ENCODE measurements at regions not wholly inside any gene's neighbourhood (a gene's known extent, or its start where the extent isn't known, plus 50 kb on each side); places are given as distances from the start of the nearest gene placed in this dataset.
"Not testable (repeated sequence)": the region's sequence is repeated elsewhere in the genome, so short reads cannot be mapped to it uniquely, and the experiment has no call there.

GRCh38 chr12:88833641-88834116 is 253.4 kb upstream of the KITLG start:
- no peak for DNase-seq (ENCODE audit: low read depth in 2 of 2)

GRCh38 chr12:88828537-88828936 is 248.3 kb upstream of the KITLG start:
- not testable (repeated sequence) for DNase-seq (ENCODE audit: low read depth in 2 of 2)

GRCh38 chr12:88820012-88820411 is 239.7 kb upstream of the KITLG start:
- DNase-seq (ENCODE audit: low read depth in 2 of 2), result no peak

DNA sequence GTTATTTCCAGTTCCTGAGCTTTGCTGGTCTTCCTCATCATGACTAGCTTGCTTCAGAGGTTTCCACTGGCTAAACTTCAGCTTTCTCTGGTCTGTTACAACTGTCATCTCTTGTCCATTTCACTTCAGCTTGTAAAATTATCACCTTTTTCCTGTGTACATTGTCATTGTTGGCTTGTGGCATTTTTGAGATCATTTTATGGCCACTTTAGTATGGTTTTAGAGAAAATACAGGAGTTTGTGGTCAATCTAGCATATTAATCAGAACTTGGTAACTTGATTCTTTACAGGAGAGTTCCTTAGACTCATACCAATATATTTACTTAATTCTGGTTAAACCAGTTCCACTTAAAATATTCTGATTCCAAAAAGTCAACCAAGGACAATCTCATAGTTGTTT is 235.9 kb upstream of the KITLG start:
- no peak for DNase-seq (ENCODE audit: low read depth in 2 of 2)

- DNase-seq (ENCODE audit: low read depth in 2 of 2), result no peak
These were observed 234.5 kb upstream of the KITLG start for GRCh38 chr12:88814779-88815178.

- no peak for DNase-seq (ENCODE audit: low read depth in 2 of 2)
These were observed 232.3 kb upstream of the KITLG start for GRCh38 chr12:88812610-88813009.

- no peak for DNase-seq (ENCODE audit: low read depth in 2 of 2)
These were observed 230.5 kb upstream of the KITLG start for GRCh38 chr12:88810806-88811205.

DNA sequence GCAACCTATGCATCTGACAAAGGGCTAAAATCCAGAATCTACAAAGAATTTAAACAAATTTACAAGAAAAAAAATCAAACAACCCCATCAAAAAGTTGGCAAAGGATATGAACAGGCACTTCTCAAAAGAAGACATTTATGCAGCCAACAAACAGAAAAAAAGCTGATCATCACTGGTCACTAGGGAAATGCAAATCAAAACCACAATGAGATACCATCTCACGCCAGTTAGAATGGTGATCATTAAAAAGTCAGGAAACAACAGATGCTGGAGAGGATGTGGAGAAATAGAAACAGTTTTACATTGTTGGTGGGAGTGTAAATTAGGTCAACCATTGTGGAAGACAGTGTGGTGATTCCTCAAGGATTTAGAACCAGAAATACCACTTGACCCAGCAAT is 229.6 kb upstream of the KITLG start:
- not testable (repeated sequence) for DNase-seq (ENCODE audit: low read depth in 2 of 2)

GRCh38 chr12:88805692-88806091 is 225.4 kb upstream of the KITLG start:
- no peak for DNase-seq (ENCODE audit: low read depth in 2 of 2)

DNA sequence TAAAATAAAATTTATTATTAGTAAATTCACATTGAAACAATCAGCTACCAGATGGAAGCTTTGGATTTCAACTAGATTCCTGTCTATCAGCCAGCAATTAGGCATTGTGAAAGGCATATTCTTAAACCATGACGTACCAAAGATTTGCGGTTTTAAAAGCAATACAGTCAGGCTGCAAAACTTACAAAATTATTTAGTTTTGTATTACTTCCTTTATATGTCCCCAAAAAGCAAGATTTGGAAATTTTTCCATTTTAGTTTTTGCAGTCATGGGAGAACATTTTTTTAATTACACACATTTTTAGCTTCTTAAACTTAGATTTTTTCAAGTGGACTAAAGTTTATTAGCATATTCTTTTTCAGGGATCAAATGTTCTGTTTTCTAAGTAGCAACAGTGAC is 225.0 kb upstream of the KITLG start:
- DNase-seq (ENCODE audit: low read depth in 2 of 2), result no peak

GRCh38 chr12:88802096-88802706 is 221.9 kb upstream of the KITLG start:
- DNase-seq (ENCODE audit: low read depth in 2 of 2), result no peak

GRCh38 chr12:88801227-88802095 is 221.2 kb upstream of the KITLG start:
- no peak for DNase-seq (ENCODE audit: low read depth in 2 of 2)

- no peak for DNase-seq (ENCODE audit: low read depth in 2 of 2)
These were observed 212.8 kb upstream of the KITLG start for GRCh38 chr12:88793096-88793495.

- no peak for DNase-seq (ENCODE audit: low read depth in 2 of 2)
These were observed 210.0 kb upstream of the KITLG start for GRCh38 chr12:88790231-88790630.

GRCh38 chr12:88784166-88784565 is 203.9 kb upstream of the KITLG start:
- DNase-seq (ENCODE audit: low read depth in 2 of 2), result no peak

- no peak for DNase-seq (ENCODE audit: low read depth in 2 of 2)
These were observed 202.1 kb upstream of the KITLG start for GRCh38 chr12:88782351-88782750.

DNA sequence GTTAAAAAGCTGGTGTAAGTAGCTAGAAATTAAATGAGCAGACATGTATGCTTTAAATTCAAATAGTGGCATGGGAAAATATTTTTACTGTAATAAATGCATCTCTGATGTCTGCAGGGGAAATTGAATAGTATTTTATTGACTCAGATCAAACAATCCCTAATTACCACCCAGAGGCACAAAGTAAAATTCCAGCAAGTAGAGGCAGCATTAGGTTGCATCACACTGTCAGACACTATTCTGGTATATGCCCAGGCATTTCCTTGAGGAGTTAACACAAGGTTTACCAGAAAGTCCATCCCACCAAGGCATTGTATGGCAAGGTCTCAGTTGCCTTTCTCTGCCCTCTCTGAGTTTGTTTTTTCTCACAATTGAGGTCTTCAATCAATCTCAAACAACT is 201.6 kb upstream of the KITLG start:
- no peak for DNase-seq (ENCODE audit: low read depth in 2 of 2)

DNA sequence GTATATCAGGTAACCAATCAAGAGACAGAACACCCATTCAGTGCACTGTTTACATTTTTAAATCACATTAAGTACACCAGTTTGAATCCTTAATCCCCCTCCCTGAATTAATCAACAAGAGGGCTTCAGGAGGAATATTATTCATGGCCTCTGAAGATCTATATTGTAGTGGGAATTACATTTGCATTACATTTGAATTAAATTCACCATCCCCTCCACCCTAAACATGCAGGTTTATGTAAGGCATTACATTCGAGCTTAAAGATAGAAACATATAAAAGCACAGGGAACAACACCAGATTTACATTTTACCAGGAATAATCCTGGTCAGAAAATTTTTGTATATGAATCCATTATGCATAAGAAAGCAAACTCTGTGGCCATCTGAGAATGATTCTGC is 197.8 kb upstream of the KITLG start:
- DNase-seq (ENCODE audit: low read depth in 2 of 2), result no peak

DNA sequence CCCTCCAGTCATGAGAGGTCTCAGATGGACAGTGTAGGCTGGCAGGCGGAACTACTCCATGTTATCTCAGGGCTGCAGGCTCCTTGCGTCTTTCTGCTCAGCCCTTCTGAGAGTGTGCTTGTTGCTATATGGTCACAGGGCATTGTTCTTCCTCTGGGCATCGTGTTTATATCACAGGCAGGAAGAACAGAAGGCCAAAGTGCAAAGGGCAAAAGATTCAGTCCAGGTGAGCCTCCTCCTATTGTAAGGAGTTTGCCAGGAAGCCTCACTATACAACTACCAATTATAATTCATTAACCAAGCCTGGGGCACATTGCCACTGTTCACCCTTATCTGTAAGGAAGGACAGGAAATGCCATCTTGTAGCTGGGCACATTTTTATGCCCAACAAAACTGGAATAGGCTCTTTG is 195.5 kb upstream of the KITLG start:
- DNase-seq (ENCODE audit: low read depth in 2 of 2), result no peak

DNA sequence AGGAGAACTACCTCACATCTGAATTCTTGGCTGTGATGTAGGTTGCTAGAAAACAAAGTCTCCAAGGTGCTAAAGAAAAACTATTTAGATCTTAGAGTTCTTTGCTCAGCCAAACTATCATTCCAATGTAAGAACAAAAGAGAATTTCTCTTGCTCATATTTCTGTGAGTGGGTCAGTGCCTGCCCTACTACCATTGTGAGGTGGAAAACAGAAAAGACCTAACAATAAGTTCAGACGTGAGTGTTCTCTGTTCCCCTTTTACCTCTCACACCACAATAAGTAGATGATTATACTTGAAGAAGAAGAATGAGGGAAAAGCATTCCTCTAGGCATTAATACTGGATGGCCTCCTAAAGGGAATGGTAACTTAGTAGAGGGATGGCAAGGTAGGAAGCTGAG is 187.4 kb upstream of the KITLG start:
- no peak for DNase-seq (ENCODE audit: low read depth in 2 of 2)

- no peak for DNase-seq (ENCODE audit: low read depth in 2 of 2)
These were observed 184.7 kb upstream of the KITLG start for GRCh38 chr12:88764781-88765480.

DNA sequence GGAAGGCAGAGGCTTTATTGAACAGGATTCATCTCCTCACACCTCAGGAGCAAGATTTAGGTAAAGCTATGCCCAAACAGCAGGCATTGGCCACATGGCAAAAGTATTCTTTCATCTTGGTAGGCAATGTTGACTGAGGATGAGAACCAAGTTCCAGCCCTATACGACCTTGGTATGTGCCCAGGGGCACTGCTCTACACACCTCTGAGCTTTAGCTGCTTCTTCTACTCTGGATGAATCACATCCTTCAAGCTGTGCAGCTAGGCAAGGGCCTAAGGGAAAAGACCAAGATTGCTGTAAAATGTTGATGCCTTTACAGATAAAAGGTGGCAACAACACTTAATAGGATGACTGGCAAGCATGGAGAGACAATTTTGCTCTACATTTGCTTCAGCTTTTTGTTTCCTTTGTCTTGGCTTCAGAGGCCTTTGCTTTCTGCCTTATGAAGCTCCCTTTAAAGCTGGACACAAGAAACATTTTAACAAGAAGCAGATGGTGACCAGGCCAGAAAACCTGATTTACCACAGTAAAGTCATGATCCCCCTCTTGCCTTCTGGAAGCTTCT is 183.3 kb upstream of the KITLG start:
- DNase-seq (ENCODE audit: low read depth in 2 of 2), result no peak

All from stimulated activated CD4-positive, alpha-beta T cell treated with anti-CD3 and anti-CD28 coated beads, Interleukin-4, amount 100 ng/mL, for 48 hours (primary cell).